Heart left ventricle (tissue), 16 donors: ENCODE measurements at regions not wholly inside any gene's neighbourhood (a gene's known extent, or its start where the extent isn't known, plus 50 kb on each side); places are given as distances from the start of the nearest gene placed in this dataset.

ENCODE experiments used
- ATAC-seq, 4 donors: fragments of 200-7000 bp; cut with Tn5 transposase; one replicate each; pipeline ENCODE4 v1.9.1; 2020 to 2022; ENCODE audit warnings: moderate library complexity in 4 of 4, mild to moderate bottlenecking in 3 of 4, moderate number of reproducible peaks in 1 of 4
- DNase-seq, 5 donors: peaks; one replicate each; pipeline ENCODE4 v3.0.0-alpha.2; 2020
- H3K27ac ChIP-seq, 12 donors: fragments of 200-600 bp; sonication (generic) in 4 of 12; one replicate each; pipeline versions ENCODE4 v1.5.0 to v1.8.0; 2016 to 2022; ENCODE audit warnings: mild to moderate bottlenecking in 2 of 12
- H3K27me3 ChIP-seq, 9 donors: fragments of 200-600 bp; sonication (generic) in 2 of 9; one replicate each; pipeline versions ENCODE4 v1.5.1 to v1.8.0; 2016 to 2022; ENCODE audit warnings: mild to moderate bottlenecking in 3 of 9
- H3K36me3 ChIP-seq, 9 donors: fragments of 200-600 bp; sonication (generic) in 2 of 9; one replicate each; pipeline versions ENCODE4 v1.5.0 to v1.8.0; 2018 to 2022; ENCODE audit warnings: mild to moderate bottlenecking in 2 of 9
- H3K4me1 ChIP-seq, 12 donors: fragments of 200-600 bp; sonication (generic) in 4 of 12; one replicate each; pipeline versions ENCODE4 v1.5.0 to v1.8.0; 2016 to 2022; ENCODE audit warnings: mild to moderate bottlenecking in 3 of 12
- H3K4me3 ChIP-seq, 12 donors: fragments of 200-600 bp; sonication (generic) in 4 of 12; one replicate each; pipeline versions ENCODE4 v1.5.0 to v1.8.0; 2017 to 2022; ENCODE audit warnings: mild to moderate bottlenecking in 9 of 12, moderate library complexity in 4 of 12
- H3K9me3 ChIP-seq, 12 donors: fragments of 200-600 bp; sonication (generic) in 4 of 12; one replicate each; pipeline versions ENCODE4 v1.5.0 to v1.8.0; 2016 to 2022; ENCODE audit warnings: mild to moderate bottlenecking in 1 of 12
- CTCF ChIP-seq, 12 donors: fragments of 200-600 bp; sonication (generic) in 4 of 12; IDR thresholded peaks; one replicate each; pipeline versions ENCODE4 v1.5.0 to v1.8.0; 2018 to 2022; ENCODE audit warnings: antibody characterized with exemption in 12 of 12, mild to moderate bottlenecking in 5 of 12
- POLR2A ChIP-seq, 2 donors: fragments of 450-650 bp; IDR thresholded peaks; one replicate each; pipeline ENCODE4 v1.6.1; 2017; ENCODE audit warnings: antibody characterized with exemption in 2 of 2, mild to moderate bottlenecking in 2 of 2, moderate library complexity in 2 of 2
- WGBS, 4 donors: extraction: QIAGEN DNeasy Blood & Tissue Kit in 2 of 4; methylation state at CpG; one replicate each; pipeline versions ENCODE4 v1.1.5 to v1.1.7; 2013 to 2018; 5-methylcytosine and 5-hydroxymethylcytosine counted together
- intact Hi-C, 10 donors: fragments of 100-400 bp; cut with DNase I; formaldehyde crosslinking; loops; one replicate each; pipeline versions ENCODE4 v1.11.1 to v1.14.2; 2022
- donor health status: ischemic (EF 13 %, LVEDD 7.1; RV severe dilation, severe dysfunction).
- donor health status: healthy with polysubstance abuse.
- donor health status: DM: no; HTN: yes; CAD: no.
- donor health status: DM: no; HTN: no; CAD: no.
- donor health status: ischemic (EF 25% LVEDD 6.9; RV normal size, moderate dysfunction).
- donor health status: ischemic (EF 25% LVEDD 5.7; RV mildly dilated, moderate dysfunction).
- donor health status: healthy.
- donor health status: DM: yes; HTN: yes; CAD: no.
- donor health status: ischemic (EF 35%, LVEDD 5.7; RV mildly dilated, moderate dysfunction).
- donor health status: nonischemic (EF 11% LVEDD 7.7; RV severe dilation, severe dysfunction).
- donor health status: DM: yes; HTN: yes; CAD: no.
- donor health status: PGD.
- donor health status: ischemic (EF 29% LVEDD 5.4; RV normal size, mild dysfunction).
- donor health status: nonischemic (EF 23%, LVEDD 6.1; RV moderate dilation, normal function).

DNA sequence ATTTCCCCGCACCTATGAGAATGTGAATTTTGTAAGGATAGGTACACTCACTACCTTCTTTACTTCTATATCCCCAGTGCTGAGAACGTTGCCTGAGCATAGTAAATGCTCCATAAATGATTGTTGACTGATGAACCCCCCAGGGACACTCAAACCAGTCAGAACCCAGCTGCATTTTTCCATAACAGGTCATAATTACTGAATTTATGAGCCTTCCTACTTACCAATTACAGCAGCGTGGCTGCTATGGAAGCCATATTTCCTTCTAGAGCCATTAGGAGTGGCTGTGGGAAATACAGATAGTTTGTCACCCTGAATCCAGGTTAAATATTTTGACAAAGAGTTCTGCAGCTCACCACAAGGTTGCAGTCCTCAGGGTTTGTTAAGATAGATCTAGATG lies 135.0 kb downstream of the TAF11L14 start:
- Histone ChIP-seq H3K4me3 (no peak overlapping the region), H3K27ac (no peak overlapping the region), H3K27me3 (no peaks in the 10 kb centered on the region), H3K9me3 (no peaks in the 10 kb centered on the region), H3K36me3 (no peaks in the 10 kb centered on the region), H3K4me1 (no peaks in the 10 kb centered on the region)
- DNase-seq (no peak), ATAC-seq (no peak)
- TF ChIP-seq POLR2A (IDR thresholded peaks at IDR 0.05) (no peak), CTCF (IDR thresholded peaks at IDR 0.05) (no peak)
- intact Hi-C loops = no loop called here
- WGBS, 4 donors = 60 to 67% (median 63%) methylated on average over 3 of the region's 3 CpGs

DNA sequence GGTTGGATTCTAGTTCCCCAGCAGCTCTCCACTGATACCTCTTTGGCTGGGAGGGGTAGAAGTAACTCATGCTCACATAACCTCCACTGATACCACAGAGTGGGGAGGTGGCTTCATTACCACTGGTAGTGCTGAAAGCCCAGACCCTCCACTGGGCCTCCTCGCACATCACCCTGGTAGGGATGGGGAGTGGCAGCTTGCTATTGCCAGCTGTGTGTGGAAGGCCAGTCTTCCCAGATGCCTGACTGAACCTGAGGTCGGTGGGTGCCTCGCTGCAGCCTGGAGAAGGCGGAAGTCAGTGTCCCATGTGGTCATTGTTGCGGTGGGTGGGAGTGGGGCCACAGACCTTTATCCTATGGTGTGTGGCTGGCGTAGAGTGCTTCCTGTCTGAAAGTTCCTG lies 138.0 kb downstream of the TAF11L14 start:
- Histone ChIP-seq H3K27ac (no peak overlapping the region), H3K4me3 (no peak overlapping the region), H3K36me3 (no peaks in the 10 kb centered on the region), H3K27me3 (no peaks in the 10 kb centered on the region), H3K4me1 (no peaks in the 10 kb centered on the region), H3K9me3 (no peaks in the 10 kb centered on the region)
- TF ChIP-seq CTCF (IDR thresholded peaks at IDR 0.05) = no peak
- no peak for TF ChIP-seq POLR2A (IDR thresholded peaks at IDR 0.05)
- ATAC-seq (no peak), DNase-seq (no peak)
- 77 to 86% (median 83%) methylated on average over 6 of the region's 6 CpGs for WGBS, 4 donors
- intact Hi-C loops = no loop called here

- Histone ChIP-seq H3K4me1 (no peaks in the 10 kb centered on the region), H3K36me3 (no peaks in the 10 kb centered on the region), H3K27me3 (no peaks in the 10 kb centered on the region), H3K27ac (no peak overlapping the region), H3K9me3 (peaks cover 0 to 2% (median 0%) of the 10 kb centered on the region in 12 donors), H3K4me3 (no peak overlapping the region)
- no peak for TF ChIP-seq POLR2A (IDR thresholded peaks at IDR 0.05)
- no peak for TF ChIP-seq CTCF (IDR thresholded peaks at IDR 0.05)
- intact Hi-C loops = no loop called here
- DNase-seq (no peak), ATAC-seq (no peak)
- 60 to 90% (median 83%) methylated on average over 1 of the region's 1 CpG for WGBS, 4 donors
Observed at GRCh38 chr5:17785774-17786173, 151.5 kb downstream of the TAF11L14 start.

GRCh38 chr5:17788351-17788750 lies 154.1 kb downstream of the TAF11L14 start:
- no peak overlapping the region for H3K4me3 ChIP-seq
- H3K9me3 ChIP-seq = peaks cover 0 to 2% (median 0%) of the 10 kb centered on the region in 12 donors
- no peak for TF ChIP-seq CTCF (IDR thresholded peaks at IDR 0.05)
- no peaks in the 10 kb centered on the region for H3K4me1 ChIP-seq
- no peak overlapping the region for H3K27ac ChIP-seq
- H3K27me3 ChIP-seq = no peaks in the 10 kb centered on the region
- intact Hi-C loops = no loop called here
- no peak for ATAC-seq
- DNase-seq = no peak
- no peaks in the 10 kb centered on the region for H3K36me3 ChIP-seq
